ENCODE measurements at regions not wholly inside any gene's neighbourhood (a gene's known extent, or its start where the extent isn't known, plus 50 kb on each side); places are given as distances from the start of the nearest gene placed in this dataset.

GRCh38 chr1:55276671-55277376 is 61.7 kb upstream of the USP24 start:
- DNase-seq (ENCODE audit: low read depth in 2 of 2): no peak

- DNase-seq (ENCODE audit: low read depth in 2 of 2): no peak
Measured at GRCh38 chr1:55275941-55276341, 60.8 kb upstream of the USP24 start.

GRCh38 chr1:55275151-55275748 is 60.1 kb upstream of the USP24 start:
- DNase-seq (ENCODE audit: low read depth in 2 of 2): no peak

- no peak for DNase-seq (ENCODE audit: low read depth in 2 of 2)
Measured at GRCh38 chr1:55272994-55273393, 57.8 kb upstream of the USP24 start.
